ENCODE measurements at regions not wholly inside any gene's neighbourhood (a gene's known extent, or its start where the extent isn't known, plus 50 kb on each side); places are given as distances from the start of the nearest gene placed in this dataset.

DNA sequence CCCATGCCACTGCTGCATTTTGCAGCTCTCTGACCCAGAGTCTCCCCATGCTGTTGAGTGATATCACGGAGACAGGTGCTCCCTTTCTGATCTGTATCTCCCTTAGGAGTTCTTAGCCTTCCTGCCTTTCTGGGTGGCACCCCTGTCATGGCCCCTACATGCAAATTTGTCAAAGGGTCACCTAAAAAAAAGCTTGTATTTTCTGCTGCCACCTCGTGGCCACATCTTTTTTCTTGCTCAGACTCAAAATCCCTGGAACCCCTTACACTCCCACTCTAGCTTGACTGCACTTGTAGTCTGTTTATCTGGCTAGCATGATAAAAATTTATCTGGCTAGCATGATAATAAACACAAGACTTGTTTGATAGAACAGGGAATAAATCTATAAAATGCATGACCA is 809.1 kb downstream of the SORCS1 start:
- Histone ChIP-seq H3K9me3 (ENCODE audit: control insufficient read depth, low read depth, low read length) (no peaks in the 10 kb centered on the region), H3K9ac (ENCODE audit: control insufficient read depth, extremely low read depth, insufficient read depth, low read length) (no peak overlapping the region), H3K79me2 (ENCODE audit: control insufficient read depth, insufficient read depth, low read length) (no peaks in the 10 kb centered on the region), H3K36me3 (ENCODE audit: control insufficient read depth in 2 of 2, extremely low read depth in 1 of 2, insufficient read depth in 2 of 2, low read length in 2 of 2) (no peaks in the 10 kb centered on the region), H3K27me3 (ENCODE audit: control insufficient read depth, extremely low read depth, insufficient read depth, low read length) (no peaks in the 10 kb centered on the region), H3K4me2 (ENCODE audit: control insufficient read depth, extremely low read depth, insufficient read depth, low read depth, low read length) (no peak overlapping the region), H3K9me1 (ENCODE audit: control insufficient read depth, extremely low read depth, insufficient read depth, low read length) (no peaks in the 10 kb centered on the region), H3K4me3 (ENCODE audit: control insufficient read depth in 2 of 3, extremely low read depth in 1 of 3, insufficient read depth in 2 of 3, low read depth in 1 of 3, low read length in 3 of 3) (no peak overlapping the region), H3K4me1 (ENCODE audit: control insufficient read depth, extremely low read depth, insufficient read depth, low read length) (no peaks in the 10 kb centered on the region), H4K20me1 (ENCODE audit: control insufficient read depth, extremely low read depth, insufficient read depth, low read length) (no peaks in the 10 kb centered on the region), H2AFZ (ENCODE audit: control insufficient read depth, low read length) (no peak overlapping the region), H3K27ac (ENCODE audit: control insufficient read depth, insufficient read depth, low read length) (no peak overlapping the region)
- FAIRE-seq: no peak
- dilution Hi-C loops (cut with MboI; ENCODE audit: extremely low pct_ligation_motif_present, low sequenced_read_pairs): no loop called here
- DNase-seq (ENCODE audit: low read depth, low spot score): no peak
- TF ChIP-seq, protein P1, sequence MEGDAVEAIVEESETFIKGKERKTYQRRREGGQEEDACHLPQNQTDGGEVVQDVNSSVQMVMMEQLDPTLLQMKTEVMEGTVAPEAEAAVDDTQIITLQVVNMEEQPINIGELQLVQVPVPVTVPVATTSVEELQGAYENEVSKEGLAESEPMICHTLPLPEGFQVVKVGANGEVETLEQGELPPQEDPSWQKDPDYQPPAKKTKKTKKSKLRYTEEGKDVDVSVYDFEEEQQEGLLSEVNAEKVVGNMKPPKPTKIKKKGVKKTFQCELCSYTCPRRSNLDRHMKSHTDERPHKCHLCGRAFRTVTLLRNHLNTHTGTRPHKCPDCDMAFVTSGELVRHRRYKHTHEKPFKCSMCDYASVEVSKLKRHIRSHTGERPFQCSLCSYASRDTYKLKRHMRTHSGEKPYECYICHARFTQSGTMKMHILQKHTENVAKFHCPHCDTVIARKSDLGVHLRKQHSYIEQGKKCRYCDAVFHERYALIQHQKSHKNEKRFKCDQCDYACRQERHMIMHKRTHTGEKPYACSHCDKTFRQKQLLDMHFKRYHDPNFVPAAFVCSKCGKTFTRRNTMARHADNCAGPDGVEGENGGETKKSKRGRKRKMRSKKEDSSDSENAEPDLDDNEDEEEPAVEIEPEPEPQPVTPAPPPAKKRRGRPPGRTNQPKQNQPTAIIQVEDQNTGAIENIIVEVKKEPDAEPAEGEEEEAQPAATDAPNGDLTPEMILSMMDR (optimal IDR thresholded peaks at IDR 0.05 in 1 of 3, IDR thresholded peaks at IDR 0.05 in 1 of 3, conservative IDR thresholded peaks at IDR 0.05 in 1 of 3; ENCODE audit: extremely low read depth in 1 of 3, insufficient read depth in 2 of 3, low read length in 3 of 3): peak in 2 of 3 experiments; percentile 7 to 32
- TF ChIP-seq EZH2 (IDR thresholded peaks at IDR 0.05; ENCODE audit: low read length): no peak

DNA sequence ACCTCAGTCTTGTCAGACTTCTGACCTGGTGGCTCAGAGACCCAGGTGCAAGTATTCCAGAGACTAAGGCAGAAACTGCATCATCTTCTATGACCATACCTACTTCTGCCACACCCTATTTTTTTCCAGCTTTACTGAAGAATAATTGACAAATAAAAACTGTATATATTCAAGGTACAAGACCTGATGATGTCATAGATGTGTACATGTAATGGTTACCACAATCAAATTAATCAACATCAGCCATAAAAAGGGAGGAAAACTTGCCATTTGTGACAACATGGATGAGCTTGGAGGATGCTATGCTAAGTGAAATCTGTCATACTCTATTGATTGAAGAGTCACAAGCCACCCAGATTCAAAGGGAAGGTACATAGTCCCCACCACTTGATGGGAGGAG is 815.6 kb downstream of the SORCS1 start:
- Histone ChIP-seq H3K4me2 (ENCODE audit: control insufficient read depth, extremely low read depth, insufficient read depth, low read depth, low read length) (no peak overlapping the region), H2AFZ (ENCODE audit: control insufficient read depth, low read length) (no peak overlapping the region), H3K4me1 (ENCODE audit: control insufficient read depth, extremely low read depth, insufficient read depth, low read length) (no peaks in the 10 kb centered on the region), H3K9ac (ENCODE audit: control insufficient read depth, extremely low read depth, insufficient read depth, low read length) (no peak overlapping the region), H3K36me3 (ENCODE audit: control insufficient read depth in 2 of 2, extremely low read depth in 1 of 2, insufficient read depth in 2 of 2, low read length in 2 of 2) (no peaks in the 10 kb centered on the region), H4K20me1 (ENCODE audit: control insufficient read depth, extremely low read depth, insufficient read depth, low read length) (no peaks in the 10 kb centered on the region), H3K9me1 (ENCODE audit: control insufficient read depth, extremely low read depth, insufficient read depth, low read length) (no peaks in the 10 kb centered on the region), H3K27ac (ENCODE audit: control insufficient read depth, insufficient read depth, low read length) (no peak overlapping the region), H3K79me2 (ENCODE audit: control insufficient read depth, insufficient read depth, low read length) (no peaks in the 10 kb centered on the region), H3K4me3 (ENCODE audit: control insufficient read depth in 2 of 3, extremely low read depth in 1 of 3, insufficient read depth in 2 of 3, low read depth in 1 of 3, low read length in 3 of 3) (no peak overlapping the region), H3K27me3 (ENCODE audit: control insufficient read depth, extremely low read depth, insufficient read depth, low read length) (no peaks in the 10 kb centered on the region), H3K9me3 (ENCODE audit: control insufficient read depth, low read depth, low read length) (no peaks in the 10 kb centered on the region)
- TF ChIP-seq, protein P1 (optimal IDR thresholded peaks at IDR 0.05 in 1 of 3, IDR thresholded peaks at IDR 0.05 in 1 of 3, conservative IDR thresholded peaks at IDR 0.05 in 1 of 3; ENCODE audit: extremely low read depth in 1 of 3, insufficient read depth in 2 of 3, low read length in 3 of 3): no peak
- TF ChIP-seq EZH2 (IDR thresholded peaks at IDR 0.05; ENCODE audit: low read length): no peak
- no peak for FAIRE-seq
- dilution Hi-C loops (cut with MboI; ENCODE audit: extremely low pct_ligation_motif_present, low sequenced_read_pairs): no loop called here
- no peak for DNase-seq (ENCODE audit: low read depth, low spot score)

Measured in keratinocyte (primary cell).